GM23338 (cell line): ENCODE measurements at regions not wholly inside any gene's neighbourhood (a gene's known extent, or its start where the extent isn't known, plus 50 kb on each side); places are given as distances from the start of the nearest gene placed in this dataset.
"Not testable (repeated sequence)": the region's sequence is repeated elsewhere in the genome, so short reads cannot be mapped to it uniquely, and the experiment has no call there.

Experiments used
- CTCF ChIP-seq, 2 experiments: fragments of 200-600 bp in 1 of 2; sonication (generic) in 1 of 2; conservative IDR thresholded peaks; 2 replicates each; pipeline versions ENCODE4 v1.5.1 to v1.6.1; 2016 to 2017; ENCODE audit warnings: antibody characterized with exemption in 2 of 2, low read depth in 2 of 2, mild to moderate bottlenecking in 2 of 2, moderate library complexity in 1 of 2
- EZH2phosphoT487 ChIP-seq: fragments of 200-600 bp; sonication (generic); IDR thresholded peaks from one replicate; pipeline ENCODE4 v1.8.1; 2018; ENCODE audit warnings: antibody characterized with exemption; ENCODE audit not compliant: unreplicated experiment

GRCh38 chr16:79881107-79881506, 280.6 kb upstream of the MAF start:
- not testable (repeated sequence) for TF ChIP-seq CTCF (conservative IDR thresholded peaks at IDR 0.05; ENCODE audit: low read depth in 2 of 2); EZH2phosphoT487
